Testis (tissue), 2 donors: ENCODE measurements at regions not wholly inside any gene's neighbourhood (a gene's known extent, or its start where the extent isn't known, plus 50 kb on each side); places are given as distances from the start of the nearest gene placed in this dataset.

Experiments used
- DNase-seq: peaks from one replicate; pipeline ENCODE4 v3.0.0-alpha.2; 2019
- H3K27ac ChIP-seq, 2 donors: fragments of 200-600 bp; sonication (generic); one replicate each; pipeline ENCODE4 v1.5.1; 2019
- H3K27me3 ChIP-seq: fragments of 200-600 bp; sonication (generic); one replicate; pipeline ENCODE4 v1.5.1; 2019
- H3K36me3 ChIP-seq: fragments of 200-600 bp; sonication (generic); one replicate; pipeline ENCODE4 v1.5.1; 2017; ENCODE audit warnings: low read depth; ENCODE audit errors: missing control alignments
- H3K4me1 ChIP-seq: fragments of 200-600 bp; sonication (generic); one replicate; pipeline ENCODE4 v1.5.1; 2019
- H3K4me3 ChIP-seq, 2 donors: fragments of 200-600 bp; sonication (generic); one replicate each; pipeline ENCODE4 v1.5.1; 2017 to 2019
- H3K9me3 ChIP-seq: fragments of 200-600 bp; sonication (generic); one replicate; pipeline ENCODE4 v1.5.1; 2017
- POLR2A ChIP-seq: fragments of 450-650 bp; IDR thresholded peaks from one replicate; pipeline ENCODE4 v1.6.1; 2017; ENCODE audit warnings: antibody characterized with exemption, mild to moderate bottlenecking, moderate library complexity
- WGBS, 2 donors: methylation state at CpG; one replicate each; pipeline ENCODE4 v1.1.5; 2018; 5-methylcytosine and 5-hydroxymethylcytosine counted together
- intact Hi-C: fragments of 100-400 bp; cut with DNase I; formaldehyde crosslinking; loops from one replicate; pipeline ENCODE4 v1.15.1; 2023; ENCODE audit warnings: low total_unique reads
- TF ChIP-seq, protein P1 (sequence below), 3 experiments: fragments of 450-650 bp in 2 of 3; fragments of 200-600 bp in 1 of 3; sonication (generic) in 1 of 3; IDR thresholded peaks; one replicate each; pipeline ENCODE4 v1.5.1; 2016 to 2019; ENCODE audit warnings: antibody characterized with exemption in 3 of 3, mild to moderate bottlenecking in 2 of 3, moderate library complexity in 1 of 3

DNA sequence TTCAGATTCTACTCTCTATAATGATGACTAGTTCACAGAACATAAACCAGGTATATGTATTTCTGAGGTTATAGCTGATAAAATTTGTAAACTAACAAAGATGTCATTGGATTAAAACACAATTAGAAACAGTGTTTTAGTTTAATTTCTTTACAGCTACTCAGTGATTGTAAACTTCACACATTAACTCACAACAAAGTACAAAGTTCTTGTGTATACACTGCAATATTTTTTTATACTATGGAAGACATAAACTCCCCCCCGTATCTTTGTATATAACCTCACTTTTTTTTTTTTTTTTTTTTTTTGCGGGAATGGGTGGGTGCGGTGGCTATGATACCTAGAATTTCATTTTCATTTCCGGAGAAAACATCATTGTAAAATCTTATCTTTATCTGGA is 1043.2 kb downstream of the PCDH18 start:
- Histone ChIP-seq H3K36me3 (no peaks in the 10 kb centered on the region), H3K4me3 (no peak overlapping the region), H3K9me3 (no peaks in the 10 kb centered on the region), H3K4me1 (no peaks in the 10 kb centered on the region), H3K27me3 (no peaks in the 10 kb centered on the region), H3K27ac (no peak overlapping the region)
- DNase-seq: no peak
- intact Hi-C loops: no loop called here
- WGBS, 2 donors: 71 to 73% methylated on average over 4 of the region's 4 CpGs
- no peak for TF ChIP-seq POLR2A
- TF ChIP-seq, protein P1, sequence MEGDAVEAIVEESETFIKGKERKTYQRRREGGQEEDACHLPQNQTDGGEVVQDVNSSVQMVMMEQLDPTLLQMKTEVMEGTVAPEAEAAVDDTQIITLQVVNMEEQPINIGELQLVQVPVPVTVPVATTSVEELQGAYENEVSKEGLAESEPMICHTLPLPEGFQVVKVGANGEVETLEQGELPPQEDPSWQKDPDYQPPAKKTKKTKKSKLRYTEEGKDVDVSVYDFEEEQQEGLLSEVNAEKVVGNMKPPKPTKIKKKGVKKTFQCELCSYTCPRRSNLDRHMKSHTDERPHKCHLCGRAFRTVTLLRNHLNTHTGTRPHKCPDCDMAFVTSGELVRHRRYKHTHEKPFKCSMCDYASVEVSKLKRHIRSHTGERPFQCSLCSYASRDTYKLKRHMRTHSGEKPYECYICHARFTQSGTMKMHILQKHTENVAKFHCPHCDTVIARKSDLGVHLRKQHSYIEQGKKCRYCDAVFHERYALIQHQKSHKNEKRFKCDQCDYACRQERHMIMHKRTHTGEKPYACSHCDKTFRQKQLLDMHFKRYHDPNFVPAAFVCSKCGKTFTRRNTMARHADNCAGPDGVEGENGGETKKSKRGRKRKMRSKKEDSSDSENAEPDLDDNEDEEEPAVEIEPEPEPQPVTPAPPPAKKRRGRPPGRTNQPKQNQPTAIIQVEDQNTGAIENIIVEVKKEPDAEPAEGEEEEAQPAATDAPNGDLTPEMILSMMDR (IDR thresholded peaks at IDR 0.05): no peak

DNA sequence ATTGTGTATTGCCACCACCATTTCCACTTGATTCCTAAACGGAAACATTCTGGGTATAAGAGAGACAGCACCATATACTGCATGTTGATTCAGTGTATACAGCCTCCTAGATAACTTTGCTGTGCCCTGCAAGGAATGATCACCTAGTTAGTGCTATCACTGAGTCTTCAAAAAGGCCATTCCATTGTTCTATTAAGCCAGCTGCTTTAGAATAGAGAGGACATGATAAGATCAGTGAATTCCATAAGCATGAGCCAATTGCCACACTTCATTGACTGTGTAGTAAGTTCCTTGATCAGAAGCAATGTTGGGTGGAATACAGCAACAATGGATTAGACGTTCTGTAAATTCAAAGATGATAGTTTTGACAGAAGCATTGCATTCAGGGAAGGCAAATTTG is 1047.3 kb downstream of the PCDH18 start:
- DNase-seq: no peak
- Histone ChIP-seq H3K4me1 (no peaks in the 10 kb centered on the region), H3K9me3 (no peaks in the 10 kb centered on the region), H3K27me3 (no peaks in the 10 kb centered on the region), H3K27ac (no peak overlapping the region), H3K4me3 (no peak overlapping the region), H3K36me3 (no peaks in the 10 kb centered on the region)
- TF ChIP-seq POLR2A: no peak
- TF ChIP-seq, protein P1 (IDR thresholded peaks at IDR 0.05): no peak
- intact Hi-C loops: no loop called here
- WGBS, 2 donors: 72 to 78% methylated on average over 2 of the region's 2 CpGs

DNA sequence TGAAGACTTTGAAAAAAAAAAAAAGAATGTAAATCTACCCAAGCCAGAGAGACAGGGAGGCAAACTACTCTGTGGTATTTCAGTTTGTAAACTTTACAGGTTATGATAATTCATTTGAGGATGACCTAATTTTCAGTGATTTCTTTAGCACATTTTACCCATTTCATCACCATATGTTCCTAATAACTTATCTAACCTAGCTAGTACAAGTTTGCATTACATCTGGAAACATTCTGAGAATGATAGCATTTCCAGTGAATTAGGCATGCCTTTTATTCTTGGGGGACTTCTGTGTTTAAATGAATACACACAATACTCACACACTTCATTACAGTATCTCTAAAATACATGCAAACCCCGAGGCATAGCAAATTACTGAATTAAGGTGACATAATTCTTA is 1055.5 kb downstream of the PCDH18 start:
- H3K4me1 ChIP-seq: no peaks in the 10 kb centered on the region
- no peak for DNase-seq
- TF ChIP-seq, protein P1 (IDR thresholded peaks at IDR 0.05): no peak
- no peak for TF ChIP-seq POLR2A
- H3K9me3 ChIP-seq: no peaks in the 10 kb centered on the region
- no peak overlapping the region for H3K27ac ChIP-seq
- 54 to 63% methylated on average over 1 of the region's 1 CpG for WGBS, 2 donors
- H3K4me3 ChIP-seq: no peak overlapping the region
- H3K27me3 ChIP-seq: no peaks in the 10 kb centered on the region
- intact Hi-C loops: no loop called here
- H3K36me3 ChIP-seq: no peaks in the 10 kb centered on the region

DNA sequence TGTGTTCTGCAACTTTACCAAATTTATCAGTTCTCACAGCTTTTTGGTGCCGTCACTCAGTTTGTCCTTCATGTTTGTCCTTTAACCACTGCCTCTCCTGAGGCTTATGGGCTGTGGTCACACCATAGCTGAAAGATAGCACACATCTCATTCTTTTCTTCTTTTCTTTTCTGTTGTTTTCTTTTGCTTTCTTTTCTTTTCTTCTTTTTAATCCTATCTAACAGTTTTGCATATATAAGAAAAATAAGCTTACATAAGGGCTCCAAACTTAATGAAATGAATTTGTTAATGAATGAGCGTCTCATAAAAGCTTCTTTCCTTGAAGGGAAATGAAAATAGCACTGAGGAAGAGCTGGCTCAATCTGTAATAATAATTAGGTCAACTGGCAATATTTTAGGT is 1061.2 kb downstream of the PCDH18 start:
- Histone ChIP-seq H3K4me3 (no peak overlapping the region), H3K27me3 (no peaks in the 10 kb centered on the region), H3K27ac (no peak overlapping the region), H3K9me3 (no peaks in the 10 kb centered on the region), H3K36me3 (no peaks in the 10 kb centered on the region), H3K4me1 (no peaks in the 10 kb centered on the region)
- intact Hi-C loops: no loop called here
- TF ChIP-seq, protein P1 (IDR thresholded peaks at IDR 0.05): no peak
- no peak for TF ChIP-seq POLR2A
- 75 to 78% methylated on average over 2 of the region's 2 CpGs for WGBS, 2 donors
- DNase-seq: no peak

DNA sequence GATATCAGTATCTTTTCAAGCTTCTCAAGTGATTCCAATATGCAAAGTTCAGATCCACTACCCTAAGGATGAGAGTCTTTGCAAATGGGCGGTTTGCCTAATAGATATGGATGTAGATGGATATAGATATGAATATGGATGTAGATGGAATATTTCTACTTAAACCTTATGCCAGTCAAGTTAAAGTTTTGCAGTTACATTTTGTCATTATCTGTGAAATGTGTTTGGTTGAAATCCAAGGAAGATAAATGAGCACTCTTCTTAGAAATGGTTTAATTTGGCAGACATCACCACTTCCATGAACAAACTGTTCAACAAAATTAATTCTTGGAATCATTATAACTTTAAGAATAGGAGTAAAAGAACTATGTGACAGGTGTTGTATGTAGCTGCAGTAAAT is 1066.6 kb downstream of the PCDH18 start:
- whole genome bisulfite sequencing, 2 donors: 83 to 95% methylated on average over 1 of the region's 1 CpG
- intact Hi-C loops: no loop called here

More for the DNA sequence above, 1066.6 kb downstream of the PCDH18 start:
- Histone ChIP-seq H3K4me3 (no peak overlapping the region), H3K27ac (no peak overlapping the region), H3K4me1 (no peaks in the 10 kb centered on the region), H3K36me3 (no peaks in the 10 kb centered on the region), H3K9me3 (no peaks in the 10 kb centered on the region), H3K27me3 (no peaks in the 10 kb centered on the region)
- no peak for DNase-seq
- TF ChIP-seq POLR2A: no peak
- TF ChIP-seq, protein P1 (IDR thresholded peaks at IDR 0.05): no peak
